ENCODE measurements at regions not wholly inside any gene's neighbourhood (a gene's known extent, or its start where the extent isn't known, plus 50 kb on each side); places are given as distances from the start of the nearest gene placed in this dataset.
A peak's percentile ranks its signal among the peaks of the same experiment; 100 is the strongest.
"Not testable (repeated sequence)": the region's sequence is repeated elsewhere in the genome, so short reads cannot be mapped to it uniquely, and the experiment has no call there.

- DNase-seq, result no peak
Observed at GRCh38 chr15:31179693-31180092, 78.2 kb upstream of the TRPM1 start.

DNA sequence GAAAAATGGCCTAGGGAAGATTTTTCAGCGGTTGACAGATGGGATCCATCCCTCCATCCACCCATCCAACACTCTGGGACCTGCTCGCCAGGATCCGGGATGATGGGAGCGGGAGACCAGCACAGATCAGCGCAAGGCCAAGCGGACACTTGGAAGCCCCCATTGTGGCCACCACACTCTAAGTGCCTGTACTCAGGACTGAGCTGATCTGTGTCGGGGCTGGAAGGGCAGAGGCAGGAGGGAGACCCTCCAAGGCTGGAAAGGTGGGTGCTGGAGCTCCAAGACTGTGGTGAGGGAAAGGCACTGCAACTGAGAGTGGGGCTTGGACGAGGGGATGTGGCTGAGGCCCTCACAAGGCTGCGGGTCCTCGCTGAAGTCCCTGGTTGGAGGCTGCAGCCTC is 91.8 kb upstream of the TRPM1 start:
- no peak for DNase-seq

DNA sequence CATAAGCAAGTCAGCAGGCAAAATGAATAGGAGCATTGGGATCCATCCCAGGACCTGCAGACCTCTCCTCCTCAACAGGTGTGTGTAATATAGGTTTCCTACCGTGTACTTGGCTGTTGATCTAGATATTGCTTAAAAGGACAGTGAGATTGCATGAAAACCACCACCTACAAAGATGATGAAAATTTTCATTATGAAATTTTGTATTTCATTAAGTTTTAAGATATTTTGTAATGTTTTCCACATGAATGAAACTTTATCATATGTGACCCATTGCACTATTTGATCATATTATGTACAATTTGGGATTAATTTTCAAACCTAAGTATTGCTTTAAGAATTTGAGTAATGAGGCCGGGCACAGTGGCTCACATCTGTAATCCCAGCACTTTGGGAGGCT is 94.3 kb upstream of the TRPM1 start:
- DNase-seq, result no peak

GRCh38 chr15:31197497-31198414 is 96.2 kb upstream of the TRPM1 start:
- DNase-seq, result peak; percentile 62 to 70

GRCh38 chr15:31200735-31201151 is 99.2 kb upstream of the TRPM1 start:
- DNase-seq, result peak; percentile 59 to 64

- no peak for DNase-seq
Observed at GRCh38 chr15:31202953-31203352, 101.4 kb upstream of the TRPM1 start.

DNA sequence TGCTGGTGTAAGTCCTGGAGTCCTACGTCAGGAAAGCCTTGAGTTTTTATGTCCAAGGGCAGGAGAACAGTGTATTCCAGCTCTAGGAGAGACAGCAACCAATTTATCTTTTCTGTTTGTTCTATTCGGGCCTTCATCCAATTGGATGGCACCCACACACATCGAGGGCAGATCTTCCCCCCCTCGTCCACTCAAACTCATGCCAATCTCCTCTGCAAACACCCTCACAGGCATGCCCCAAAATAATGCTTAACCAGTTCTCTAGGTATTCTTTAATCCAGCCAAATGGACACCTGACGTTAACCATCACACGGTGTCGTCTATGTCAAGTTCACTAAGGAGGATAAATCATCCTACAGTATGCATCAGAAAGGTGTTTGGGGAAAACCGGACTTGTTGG is 102.5 kb upstream of the TRPM1 start:
- DNase-seq, result no peak

- DNase-seq, result no peak
Observed at GRCh38 chr15:31206386-31207181, 105.1 kb upstream of the TRPM1 start.

DNA sequence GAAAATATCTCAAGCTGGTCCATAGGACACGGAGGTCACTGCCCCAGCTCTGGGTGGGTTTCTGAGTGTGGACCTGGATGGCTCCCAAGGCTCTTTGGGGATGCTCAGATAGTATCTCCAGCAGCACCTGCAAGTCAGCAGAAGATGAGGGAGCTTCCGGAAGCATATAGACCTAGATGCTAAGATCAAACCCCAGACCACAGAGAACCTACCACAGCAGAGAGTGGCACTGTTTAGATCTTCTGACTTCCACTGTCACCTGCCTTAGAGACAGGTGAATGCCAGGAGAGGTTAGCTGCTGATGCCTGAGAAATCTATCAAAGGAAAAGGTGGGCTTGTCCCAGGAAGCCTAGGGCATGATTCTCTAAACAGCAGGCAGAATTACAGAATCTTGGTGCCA is 105.7 kb upstream of the TRPM1 start:
- no peak for DNase-seq

GRCh38 chr15:31207861-31208260 is 106.3 kb upstream of the TRPM1 start:
- DNase-seq, result not testable (repeated sequence)

DNA sequence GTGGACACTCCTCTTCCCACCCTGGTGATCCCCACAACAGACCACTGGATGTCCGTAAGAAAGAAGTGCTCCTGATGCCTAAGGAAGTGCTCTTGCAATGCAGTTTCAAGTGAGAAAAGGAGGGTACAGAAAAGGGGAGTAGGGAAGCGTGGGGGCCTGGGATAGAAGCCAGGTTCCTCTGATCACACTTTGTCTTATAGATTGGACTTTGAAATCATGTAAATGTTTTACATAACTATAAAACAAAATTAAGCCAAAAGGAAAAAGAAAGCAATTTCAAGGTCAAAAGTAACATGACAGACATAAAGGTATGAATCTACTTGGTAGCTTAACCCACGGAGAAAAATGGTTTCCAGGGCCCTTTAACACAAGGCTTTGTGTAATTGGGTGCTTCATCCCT is 107.3 kb upstream of the TRPM1 start:
- DNase-seq, result no peak

GRCh38 chr15:31211353-31211752 is 109.8 kb upstream of the TRPM1 start:
- peak in 1 of 2 donors; percentile 11 for DNase-seq

GRCh38 chr15:31212326-31213080 is 111.0 kb upstream of the TRPM1 start:
- DNase-seq, result no peak

GRCh38 chr15:31214158-31214863 is 112.3 kb upstream of the KLF13 start:
- no peak for DNase-seq

GRCh38 chr15:31214864-31215489 is 111.7 kb upstream of the KLF13 start:
- no peak for DNase-seq

DNA sequence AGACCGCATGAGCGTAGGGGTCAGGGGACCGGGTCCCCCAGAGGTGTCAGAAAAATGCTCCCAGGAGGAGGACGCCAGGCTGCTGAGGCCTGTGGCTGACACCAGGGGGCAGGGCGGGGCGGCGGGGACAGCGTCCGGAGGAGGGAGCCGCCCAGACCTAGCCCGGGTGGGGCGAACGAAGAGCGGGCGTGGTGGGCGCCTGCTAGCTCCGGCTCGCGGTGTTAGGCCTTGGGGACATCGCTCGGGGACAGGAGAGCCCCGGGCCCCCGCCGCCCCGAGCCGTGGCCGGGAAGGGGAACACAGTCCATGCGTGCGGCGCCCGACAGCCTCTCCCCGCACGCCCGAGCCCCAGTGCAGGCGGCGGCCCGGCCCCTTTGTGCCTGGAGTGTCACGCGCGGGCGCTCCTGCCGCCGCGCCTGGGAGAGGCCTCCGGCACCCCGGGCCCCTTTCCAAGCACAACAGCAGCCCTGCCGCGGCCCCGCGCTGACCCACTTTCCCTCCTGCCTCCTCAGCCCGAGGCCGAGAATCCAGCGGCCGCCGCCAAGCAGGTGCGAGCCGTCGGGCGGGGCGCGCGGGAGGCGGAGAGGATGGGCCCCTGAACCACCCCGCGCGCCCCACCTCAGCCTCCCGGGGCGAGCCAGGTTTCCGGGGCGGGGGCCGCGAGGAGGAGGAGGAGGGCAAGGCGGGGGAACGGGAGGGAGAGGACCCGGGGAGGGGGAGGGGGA is 111.0 kb upstream of the KLF13 start:
- DNase-seq, result peak; percentile 88 to 89

- peak; percentile 42 to 61 for DNase-seq
Observed at GRCh38 chr15:31216215-31216911, 110.3 kb upstream of the KLF13 start.

GRCh38 chr15:31217067-31217466 is 109.6 kb upstream of the KLF13 start:
- no peak for DNase-seq

DNA sequence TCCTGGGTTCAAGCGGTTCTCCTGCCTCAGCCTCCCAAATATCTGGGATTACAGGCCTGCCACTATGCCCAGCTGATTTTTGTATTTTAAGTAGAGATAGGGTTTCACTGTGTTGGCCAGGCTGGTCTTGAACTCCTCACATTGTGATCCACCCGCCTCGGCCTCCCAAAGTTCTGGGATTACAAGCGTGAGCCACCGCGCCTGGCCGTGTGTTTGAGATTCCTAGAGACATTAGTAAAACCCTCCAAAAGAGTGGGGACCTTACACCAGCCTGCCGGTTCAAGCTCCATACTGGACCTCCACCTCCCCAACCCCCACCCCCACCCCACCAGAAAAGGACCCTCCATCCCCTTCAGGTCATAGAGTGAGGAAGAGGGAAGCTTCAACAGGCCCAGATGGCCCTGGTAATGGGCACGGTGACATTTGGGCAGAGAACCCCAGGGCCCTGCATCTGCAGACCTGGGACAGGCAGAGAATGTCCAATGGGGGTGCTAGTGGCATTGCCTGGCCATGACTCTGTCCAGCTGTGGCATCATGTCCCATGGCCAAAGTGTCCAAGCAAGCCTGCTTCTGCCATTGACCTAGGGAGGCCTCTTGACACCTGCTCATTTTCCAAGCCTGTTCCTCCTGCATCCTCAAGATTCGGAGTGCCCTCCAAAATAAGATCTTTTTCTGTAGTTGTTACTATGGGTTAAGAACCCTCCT is 108.9 kb upstream of the KLF13 start:
- DNase-seq, result no peak

DNA sequence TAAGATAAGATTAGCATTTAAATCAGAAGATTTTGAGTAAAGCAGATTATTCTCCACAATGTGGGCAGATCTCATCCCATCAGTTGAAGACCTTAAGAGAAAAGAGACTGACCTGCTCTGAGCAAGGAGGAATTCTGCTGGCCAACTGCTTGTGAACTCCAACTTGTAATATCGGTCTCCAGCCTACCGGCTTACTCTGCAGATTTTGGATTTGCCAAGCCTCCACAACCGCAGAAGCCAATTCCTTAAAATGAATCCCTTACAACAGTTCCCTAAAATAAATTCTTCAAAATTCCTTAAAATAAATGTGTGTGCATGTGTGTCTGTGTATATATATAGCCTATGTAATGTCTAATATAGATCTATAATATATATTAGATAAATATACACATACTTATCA is 107.4 kb upstream of the KLF13 start:
- no peak for DNase-seq

Measured in stimulated activated CD4-positive, alpha-beta T cell treated with anti-CD3 and anti-CD28 coated beads, Interleukin-2, amount 100 ng/mL, for 24 hours (primary cell).